Renal cortex interstitium (tissue), 11 donors: ENCODE measurements at regions not wholly inside any gene's neighbourhood (a gene's known extent, or its start where the extent isn't known, plus 50 kb on each side); places are given as distances from the start of the nearest gene placed in this dataset.
A peak's percentile ranks its signal among the peaks of the same experiment; 100 is the strongest.

Experiments used
- DNase-seq, 11 donors: peaks; one replicate each; pipeline ENCODE4 v3.0.0-alpha.2; 2013; ENCODE audit warnings: low read depth in 9 of 11, low spot score in 4 of 11; ENCODE audit errors: extremely low read depth in 1 of 11

- peak in 4 of 11 donors; percentile 29 to 51 (median 40) for DNase-seq
Measured at GRCh38 chr2:176826984-176827668, 385.5 kb upstream of the HNRNPA3 start.

- no peak for DNase-seq
Measured at GRCh38 chr2:176830362-176830761, 382.2 kb upstream of the HNRNPA3 start.

- DNase-seq = no peak
Measured at GRCh38 chr2:176832086-176832485, 380.5 kb upstream of the HNRNPA3 start.

- no peak for DNase-seq
Measured at GRCh38 chr2:176833671-176834070, 378.9 kb upstream of the HNRNPA3 start.

GRCh38 chr2:176834226-176834625, 378.4 kb upstream of the HNRNPA3 start:
- no peak for DNase-seq

- no peak for DNase-seq
Measured at GRCh38 chr2:176843208-176843607, 369.4 kb upstream of the HNRNPA3 start.

- DNase-seq = no peak
Measured at GRCh38 chr2:176844461-176844860, 368.1 kb upstream of the HNRNPA3 start.

GRCh38 chr2:176845718-176846117, 366.9 kb upstream of the HNRNPA3 start:
- DNase-seq = no peak

GRCh38 chr2:176847575-176847974, 365.0 kb upstream of the HNRNPA3 start:
- DNase-seq = no peak

GRCh38 chr2:176848844-176849243, 363.8 kb upstream of the HNRNPA3 start:
- no peak for DNase-seq

- DNase-seq = no peak
Measured at GRCh38 chr2:176851200-176851888, 361.2 kb upstream of the HNRNPA3 start.

- DNase-seq = no peak
Measured at GRCh38 chr2:176851889-176852483, 360.6 kb upstream of the HNRNPA3 start.

- DNase-seq = no peak
Measured at GRCh38 chr2:176852667-176853066, 359.9 kb upstream of the HNRNPA3 start.

GRCh38 chr2:176854062-176854461, 358.5 kb upstream of the HNRNPA3 start:
- DNase-seq = no peak

- DNase-seq = no peak
Measured at GRCh38 chr2:176854878-176855277, 357.7 kb upstream of the HNRNPA3 start.

- DNase-seq = no peak
Measured at GRCh38 chr2:176856683-176857082, 355.9 kb upstream of the HNRNPA3 start.

GRCh38 chr2:176865336-176865735, 347.3 kb upstream of the HNRNPA3 start:
- no peak for DNase-seq

GRCh38 chr2:176872406-176872805, 340.2 kb upstream of the HNRNPA3 start:
- no peak for DNase-seq

- no peak for DNase-seq
Measured at GRCh38 chr2:176873403-176873802, 339.2 kb upstream of the HNRNPA3 start.

- DNase-seq = no peak
Measured at GRCh38 chr2:176876493-176877103, 336.0 kb upstream of the HNRNPA3 start.
